ENCODE measurements at regions not wholly inside any gene's neighbourhood (a gene's known extent, or its start where the extent isn't known, plus 50 kb on each side); places are given as distances from the start of the nearest gene placed in this dataset.
A peak's percentile ranks its signal among the peaks of the same experiment; 100 is the strongest.

DNA sequence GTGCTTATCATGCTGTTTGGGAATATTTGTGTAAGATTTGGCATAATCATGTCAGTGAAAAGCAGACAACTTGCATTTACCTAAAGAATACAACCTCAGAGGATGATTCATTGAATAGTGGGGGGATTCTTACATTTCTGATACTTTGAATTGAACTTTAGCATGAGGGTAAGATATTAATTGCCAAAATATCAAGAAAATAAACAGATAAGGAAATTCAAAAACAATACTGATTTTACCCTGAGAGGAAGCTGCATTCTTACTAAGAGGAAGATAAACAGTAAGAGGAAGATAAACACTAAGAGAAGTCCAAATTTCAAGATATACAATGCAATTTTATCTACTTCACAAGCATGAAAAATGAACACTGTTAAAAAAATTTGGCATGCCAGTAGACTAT, 2564.3 kb upstream of the PCDH20 start:
- TF ChIP-seq TAF1 (IDR thresholded peaks at IDR 0.05; ENCODE audit: low read depth) = no peak
- TF ChIP-seq CEBPB (IDR thresholded peaks at IDR 0.05) = no peak
- no peak for TF ChIP-seq ZBTB7A (IDR thresholded peaks at IDR 0.05; ENCODE audit: low read depth)
- no peak for TF ChIP-seq CREB1 (IDR thresholded peaks at IDR 0.05; ENCODE audit: low read depth)
- no peak for TF ChIP-seq EP300 (IDR thresholded peaks at IDR 0.05; ENCODE audit: borderline replicate concordance)
- TF ChIP-seq USF1 (IDR thresholded peaks at IDR 0.05) = no peak
- no peak for TF ChIP-seq NFIC (IDR thresholded peaks at IDR 0.05)
- TF ChIP-seq YY1 (IDR thresholded peaks at IDR 0.05; ENCODE audit: low read depth) = no peak
- TF ChIP-seq RAD21 (IDR thresholded peaks at IDR 0.05; ENCODE audit: low read depth) = no peak
- TF ChIP-seq EGR1 (IDR thresholded peaks at IDR 0.05) = no peak
- no peak for TF ChIP-seq FOXM1 (IDR thresholded peaks at IDR 0.05; ENCODE audit: borderline replicate concordance, low read depth)
- TF ChIP-seq REST (IDR thresholded peaks at IDR 0.05; ENCODE audit: low read depth) = no peak

- no peak for TF ChIP-seq EP300 (IDR thresholded peaks at IDR 0.05; ENCODE audit: borderline replicate concordance)
- no peak for TF ChIP-seq EGR1 (IDR thresholded peaks at IDR 0.05)
- TF ChIP-seq TEAD4 (IDR thresholded peaks at IDR 0.05) = no peak
- TF ChIP-seq YY1 (IDR thresholded peaks at IDR 0.05; ENCODE audit: low read depth) = no peak
- TF ChIP-seq CEBPB (IDR thresholded peaks at IDR 0.05) = no peak
- no peak for TF ChIP-seq FOXM1 (IDR thresholded peaks at IDR 0.05; ENCODE audit: borderline replicate concordance, low read depth)
- TF ChIP-seq CREB1 (IDR thresholded peaks at IDR 0.05; ENCODE audit: low read depth) = no peak
- TF ChIP-seq REST (IDR thresholded peaks at IDR 0.05; ENCODE audit: low read depth) = no peak
- TF ChIP-seq ZBTB7A (IDR thresholded peaks at IDR 0.05; ENCODE audit: low read depth) = no peak
Measured at GRCh38 chr13:63972328-63972727, 2556.7 kb upstream of the PCDH20 start.

DNA sequence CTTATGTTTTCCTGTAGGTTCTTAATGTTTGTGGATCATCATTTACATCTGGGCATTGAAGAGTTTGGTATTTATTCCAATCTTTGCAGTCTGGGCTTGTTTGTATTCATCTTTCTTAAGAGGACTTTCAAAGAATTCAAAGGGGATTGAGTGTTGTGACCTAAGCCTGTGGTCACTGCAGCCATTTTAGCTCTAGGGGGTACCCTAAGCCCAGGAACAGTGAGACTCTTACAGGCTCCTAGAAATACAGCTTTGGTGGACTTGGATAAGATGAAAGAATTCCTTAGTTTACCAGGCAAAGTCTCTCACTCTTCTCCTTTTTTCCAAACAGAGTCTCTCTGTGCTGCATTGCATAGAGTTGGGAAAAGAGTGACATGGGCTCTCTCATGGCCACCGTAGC, 2539.0 kb upstream of the PCDH20 start:
- TF ChIP-seq RAD21 (IDR thresholded peaks at IDR 0.05; ENCODE audit: low read depth) = 0 out of 2 replicates have a peak, but pooled peaks have one; percentile 5
- TF ChIP-seq TCF12 (IDR thresholded peaks at IDR 0.05; ENCODE audit: low read depth) = no peak

DNA sequence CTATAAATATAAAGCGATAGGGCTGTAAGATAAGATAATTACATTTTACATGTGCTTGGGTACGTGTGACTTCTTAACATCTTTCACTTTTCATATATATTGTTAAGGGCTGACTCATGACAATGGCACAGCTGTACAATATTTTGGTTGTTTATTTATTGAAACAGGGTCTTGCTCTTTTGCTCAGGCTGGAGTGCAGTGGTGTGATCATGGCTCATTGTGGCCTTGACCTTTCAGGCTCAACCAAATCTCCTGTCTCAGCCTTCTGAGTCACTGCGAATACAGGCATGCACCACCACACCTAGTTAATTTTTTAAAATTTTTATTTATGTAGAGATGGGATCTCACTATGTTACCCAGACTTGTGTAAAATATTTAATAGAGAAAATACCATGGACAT, 2532.4 kb upstream of the PCDH20 start:
- TF ChIP-seq TAF1 (IDR thresholded peaks at IDR 0.05; ENCODE audit: low read depth) = no peak
- TF ChIP-seq TEAD4 (IDR thresholded peaks at IDR 0.05) = no peak
- TF ChIP-seq MAX (IDR thresholded peaks at IDR 0.05) = no peak
- no peak for TF ChIP-seq EGR1 (IDR thresholded peaks at IDR 0.05)
- no peak for TF ChIP-seq ZBTB7A (IDR thresholded peaks at IDR 0.05; ENCODE audit: low read depth)
- TF ChIP-seq TCF12 (IDR thresholded peaks at IDR 0.05; ENCODE audit: low read depth) = no peak
- TF ChIP-seq USF1 (IDR thresholded peaks at IDR 0.05) = no peak
- TF ChIP-seq REST (IDR thresholded peaks at IDR 0.05; ENCODE audit: low read depth) = no peak
- TF ChIP-seq YY1 (IDR thresholded peaks at IDR 0.05; ENCODE audit: low read depth) = no peak
- TF ChIP-seq RAD21 (IDR thresholded peaks at IDR 0.05; ENCODE audit: low read depth) = no peak
- no peak for TF ChIP-seq EP300 (IDR thresholded peaks at IDR 0.05; ENCODE audit: borderline replicate concordance)
- TF ChIP-seq FOXM1 (IDR thresholded peaks at IDR 0.05; ENCODE audit: borderline replicate concordance, low read depth) = no peak
- no peak for TF ChIP-seq NFIC (IDR thresholded peaks at IDR 0.05)
- TF ChIP-seq CREB1 (IDR thresholded peaks at IDR 0.05; ENCODE audit: low read depth) = no peak
- no peak for TF ChIP-seq CEBPB (IDR thresholded peaks at IDR 0.05)

DNA sequence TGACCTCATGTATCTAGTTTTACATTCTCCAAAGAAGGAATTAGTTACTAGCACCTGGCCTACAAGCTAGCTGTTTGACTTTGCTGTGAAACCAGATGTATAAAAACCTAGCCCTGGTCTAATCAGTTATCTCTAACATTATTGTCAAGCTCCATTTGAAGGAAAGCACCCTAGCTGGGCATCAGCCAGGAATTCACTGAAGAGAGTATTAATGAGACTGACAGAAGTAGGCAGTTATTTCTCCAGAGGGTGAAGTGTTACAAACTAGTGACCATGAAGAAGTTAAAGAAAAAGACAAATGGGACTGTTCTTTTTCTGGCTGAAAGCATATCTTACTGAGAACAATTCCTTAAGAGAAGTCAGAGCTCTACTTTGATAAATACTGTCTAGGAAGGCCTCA, 2529.3 kb upstream of the PCDH20 start:
- TF ChIP-seq ZBTB7A (IDR thresholded peaks at IDR 0.05; ENCODE audit: low read depth) = no peak
